Uterus (tissue), 3 donors: ENCODE measurements at regions not wholly inside any gene's neighbourhood (a gene's known extent, or its start where the extent isn't known, plus 50 kb on each side); places are given as distances from the start of the nearest gene placed in this dataset.

Source experiments
- DNase-seq, 2 donors: peaks; one replicate each; pipeline ENCODE4 v3.0.0-alpha.2; 2019 to 2020
- H3K27ac ChIP-seq, 2 donors: fragments of 200-600 bp; sonication (generic); 1 replicate in 1 of 2; 2 replicates in 1 of 2; pipeline ENCODE4 v1.5.1; 2016 to 2018
- H3K27me3 ChIP-seq, 2 donors: fragments of 200-600 bp; sonication (generic); one replicate each; pipeline ENCODE4 v1.5.1; 2018 to 2019; ENCODE audit warnings: control low read depth in 1 of 2
- H3K36me3 ChIP-seq, 2 donors: fragments of 200-600 bp; sonication (generic); one replicate each; pipeline ENCODE4 v1.5.1; 2019; ENCODE audit warnings: control low read depth in 1 of 2
- H3K4me1 ChIP-seq, 2 donors: fragments of 200-600 bp; sonication (generic); one replicate each; pipeline ENCODE4 v1.5.1; 2018 to 2019; ENCODE audit warnings: control low read depth in 1 of 2
- H3K4me3 ChIP-seq, 2 donors: fragments of 200-600 bp; sonication (generic); 1 replicate in 1 of 2; 2 replicates in 1 of 2; pipeline ENCODE4 v1.5.1; 2018 to 2019; ENCODE audit warnings: mild to moderate bottlenecking in 1 of 2
- H3K9me3 ChIP-seq, 2 donors: fragments of 200-600 bp; sonication (generic); one replicate each; pipeline ENCODE4 v1.5.1; 2019; ENCODE audit warnings: control low read depth in 1 of 2
- POLR2A ChIP-seq, 2 donors: fragments of 450-650 bp; IDR thresholded peaks; one replicate each; pipeline ENCODE4 v1.6.1; 2016; ENCODE audit warnings: antibody characterized with exemption in 2 of 2, mild to moderate bottlenecking in 1 of 2, moderate library complexity in 1 of 2
- intact Hi-C: fragments of 100-400 bp; cut with DNase I; formaldehyde crosslinking; loops from one replicate; pipeline ENCODE4 v1.15.1; 2023; ENCODE audit warnings: low total_unique reads
- TF ChIP-seq, protein P1 (sequence below), 4 experiments: fragments of 200-600 bp in 2 of 4; fragments of 450-650 bp in 2 of 4; sonication (generic) in 2 of 4; IDR thresholded peaks; one replicate each; pipeline ENCODE4 v1.5.1; 2016 to 2019; ENCODE audit warnings: antibody characterized with exemption in 4 of 4, mild to moderate bottlenecking in 2 of 4, moderate library complexity in 1 of 4
- donor health status: DM: yes; HTN: yes; CAD: no.

- no peak for TF ChIP-seq POLR2A (IDR thresholded peaks at IDR 0.05)
- TF ChIP-seq, protein P1, sequence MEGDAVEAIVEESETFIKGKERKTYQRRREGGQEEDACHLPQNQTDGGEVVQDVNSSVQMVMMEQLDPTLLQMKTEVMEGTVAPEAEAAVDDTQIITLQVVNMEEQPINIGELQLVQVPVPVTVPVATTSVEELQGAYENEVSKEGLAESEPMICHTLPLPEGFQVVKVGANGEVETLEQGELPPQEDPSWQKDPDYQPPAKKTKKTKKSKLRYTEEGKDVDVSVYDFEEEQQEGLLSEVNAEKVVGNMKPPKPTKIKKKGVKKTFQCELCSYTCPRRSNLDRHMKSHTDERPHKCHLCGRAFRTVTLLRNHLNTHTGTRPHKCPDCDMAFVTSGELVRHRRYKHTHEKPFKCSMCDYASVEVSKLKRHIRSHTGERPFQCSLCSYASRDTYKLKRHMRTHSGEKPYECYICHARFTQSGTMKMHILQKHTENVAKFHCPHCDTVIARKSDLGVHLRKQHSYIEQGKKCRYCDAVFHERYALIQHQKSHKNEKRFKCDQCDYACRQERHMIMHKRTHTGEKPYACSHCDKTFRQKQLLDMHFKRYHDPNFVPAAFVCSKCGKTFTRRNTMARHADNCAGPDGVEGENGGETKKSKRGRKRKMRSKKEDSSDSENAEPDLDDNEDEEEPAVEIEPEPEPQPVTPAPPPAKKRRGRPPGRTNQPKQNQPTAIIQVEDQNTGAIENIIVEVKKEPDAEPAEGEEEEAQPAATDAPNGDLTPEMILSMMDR (IDR thresholded peaks at IDR 0.05) = no peak
- DNase-seq = no peak
- Histone ChIP-seq H3K4me1 (no peaks in the 10 kb centered on the region), H3K9me3 (no peaks in the 10 kb centered on the region), H3K27me3 (no peaks in the 10 kb centered on the region), H3K27ac (no peak overlapping the region), H3K4me3 (no peak overlapping the region), H3K36me3 (no peaks in the 10 kb centered on the region)
- intact Hi-C loops = no loop called here
These were observed 66.8 kb upstream of the COL13A1 start for GRCh38 chr10:69734797-69735468.

DNA sequence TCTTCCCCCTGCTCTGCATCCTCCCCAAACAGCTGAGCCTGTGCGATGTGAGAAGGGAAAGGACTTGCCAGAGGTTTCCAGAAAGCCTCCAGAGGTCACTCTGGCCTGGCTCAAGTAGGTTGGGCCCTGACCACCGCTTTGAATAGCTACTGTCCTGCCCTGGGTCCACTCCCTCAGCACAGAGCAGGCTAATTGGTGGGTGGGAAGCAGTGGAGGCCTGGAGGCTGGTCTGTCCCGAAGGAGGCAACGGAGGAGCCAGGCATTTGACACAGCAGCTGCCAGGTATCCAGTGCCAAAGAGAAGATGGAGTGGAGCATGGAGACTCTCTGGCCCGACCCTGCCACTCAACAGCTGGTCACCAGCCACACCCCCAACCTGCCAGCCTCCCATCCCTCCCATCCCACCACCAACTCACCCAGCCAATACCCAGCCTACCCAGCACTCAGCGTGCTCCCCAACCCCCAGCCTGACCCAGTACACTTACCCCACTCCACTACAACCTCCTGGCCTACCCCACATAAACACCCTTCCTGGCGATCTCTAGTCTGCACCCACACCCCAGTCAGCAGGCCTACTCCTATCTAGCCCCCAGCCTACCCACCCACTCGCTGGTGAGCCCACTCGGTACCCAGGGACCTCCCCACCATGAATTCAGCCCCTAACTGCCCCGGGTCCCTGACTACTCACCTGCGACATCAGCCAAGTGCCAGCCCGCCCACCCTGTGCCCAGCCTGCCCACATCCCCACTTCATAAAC is 64.6 kb upstream of the COL13A1 start:
- H3K27me3 ChIP-seq = no peaks in the 10 kb centered on the region
- H3K4me1 ChIP-seq = no peaks in the 10 kb centered on the region
- H3K27ac ChIP-seq = no peak overlapping the region
- intact Hi-C loops = no loop called here
- TF ChIP-seq, protein P1 (IDR thresholded peaks at IDR 0.05) = no peak
- no peak for TF ChIP-seq POLR2A (IDR thresholded peaks at IDR 0.05)
- H3K4me3 ChIP-seq = no peak overlapping the region
- H3K9me3 ChIP-seq = no peaks in the 10 kb centered on the region
- H3K36me3 ChIP-seq = no peaks in the 10 kb centered on the region
- DNase-seq = no peak

- TF ChIP-seq, protein P1 (IDR thresholded peaks at IDR 0.05) = no peak
- TF ChIP-seq POLR2A (IDR thresholded peaks at IDR 0.05) = no peak
- Histone ChIP-seq H3K9me3 (no peaks in the 10 kb centered on the region), H3K4me3 (no peak overlapping the region), H3K36me3 (no peaks in the 10 kb centered on the region), H3K27ac (no peak overlapping the region), H3K27me3 (no peaks in the 10 kb centered on the region), H3K4me1 (no peaks in the 10 kb centered on the region)
- DNase-seq = no peak
- intact Hi-C loops = no loop called here
These were observed 63.6 kb upstream of the COL13A1 start for GRCh38 chr10:69738071-69738470.

GRCh38 chr10:69738858-69739435 is 62.8 kb upstream of the COL13A1 start:
- no peak overlapping the region for H3K27ac ChIP-seq
- no peak for TF ChIP-seq POLR2A (IDR thresholded peaks at IDR 0.05)
- TF ChIP-seq, protein P1 (IDR thresholded peaks at IDR 0.05) = no peak
- no peaks in the 10 kb centered on the region for H3K4me1 ChIP-seq
- H3K9me3 ChIP-seq = no peaks in the 10 kb centered on the region
- no peak for DNase-seq
- no peaks in the 10 kb centered on the region for H3K36me3 ChIP-seq
- intact Hi-C loops = no loop called here
- H3K27me3 ChIP-seq = no peaks in the 10 kb centered on the region
- H3K4me3 ChIP-seq = no peak overlapping the region

DNA sequence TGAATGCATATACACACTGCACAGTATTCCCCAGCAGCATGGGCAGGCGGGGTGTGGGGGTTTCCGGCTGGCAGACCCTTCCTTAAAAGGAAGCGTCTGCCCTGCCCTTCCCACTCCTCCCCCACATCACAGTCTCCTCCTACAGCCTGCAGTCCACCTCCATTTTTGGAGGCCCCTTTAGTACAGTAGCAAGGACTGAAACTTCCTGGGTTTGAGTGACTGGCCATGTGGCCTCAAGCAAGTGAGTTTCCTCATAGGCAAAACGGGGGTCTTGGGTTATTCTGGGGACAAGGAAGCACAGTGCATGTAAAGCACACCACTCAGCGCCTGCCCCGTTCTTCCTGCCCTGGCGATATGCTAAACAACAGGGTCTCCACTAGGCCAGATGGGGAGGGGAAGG is 62.1 kb upstream of the COL13A1 start:
- no peaks in the 10 kb centered on the region for H3K4me1 ChIP-seq
- no peak overlapping the region for H3K4me3 ChIP-seq
- no peaks in the 10 kb centered on the region for H3K27me3 ChIP-seq
- DNase-seq = no peak
- no peak for TF ChIP-seq POLR2A (IDR thresholded peaks at IDR 0.05)
- TF ChIP-seq, protein P1 (IDR thresholded peaks at IDR 0.05) = no peak
- H3K9me3 ChIP-seq = no peaks in the 10 kb centered on the region
- no peaks in the 10 kb centered on the region for H3K36me3 ChIP-seq
- no peak overlapping the region for H3K27ac ChIP-seq
- intact Hi-C loops = no loop called here
